ENCODE measurements at regions not wholly inside any gene's neighbourhood (a gene's known extent, or its start where the extent isn't known, plus 50 kb on each side); places are given as distances from the start of the nearest gene placed in this dataset.

DNA sequence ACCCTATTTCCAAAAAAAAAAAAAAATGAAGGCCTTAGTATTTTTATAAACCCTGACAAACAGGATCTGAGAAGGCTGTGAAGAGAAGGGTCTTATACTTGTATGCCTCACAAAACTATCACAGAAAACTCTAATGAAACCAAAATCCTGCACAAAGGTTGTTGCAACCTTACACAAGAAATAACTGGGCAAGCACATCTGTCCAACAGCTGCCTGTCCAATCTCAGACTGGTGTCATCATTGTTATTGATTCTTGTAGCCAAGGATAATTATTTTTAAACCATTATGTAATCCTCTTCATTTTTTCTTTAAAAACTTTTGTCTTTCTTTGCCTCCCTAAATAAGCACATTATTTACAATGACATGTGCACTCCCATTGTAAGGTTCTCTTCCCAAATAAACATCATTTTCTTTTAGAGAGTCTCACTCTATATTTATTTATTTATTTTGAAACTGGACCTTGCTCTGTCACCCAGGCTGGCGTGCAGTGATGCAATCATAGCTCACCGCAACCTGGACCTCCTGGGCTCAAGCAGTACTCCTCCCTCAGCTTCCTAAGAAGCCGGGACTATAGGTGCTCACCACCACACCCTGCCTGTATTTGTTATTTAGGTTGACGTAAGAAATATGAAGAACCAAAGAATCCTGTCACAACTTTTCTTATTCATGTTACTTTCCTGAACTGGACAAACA lies 697.1 kb downstream of the DOK5 start:
- FAIRE-seq (no peak), DNase-seq (ENCODE audit: low spot score) (no peak)

DNA sequence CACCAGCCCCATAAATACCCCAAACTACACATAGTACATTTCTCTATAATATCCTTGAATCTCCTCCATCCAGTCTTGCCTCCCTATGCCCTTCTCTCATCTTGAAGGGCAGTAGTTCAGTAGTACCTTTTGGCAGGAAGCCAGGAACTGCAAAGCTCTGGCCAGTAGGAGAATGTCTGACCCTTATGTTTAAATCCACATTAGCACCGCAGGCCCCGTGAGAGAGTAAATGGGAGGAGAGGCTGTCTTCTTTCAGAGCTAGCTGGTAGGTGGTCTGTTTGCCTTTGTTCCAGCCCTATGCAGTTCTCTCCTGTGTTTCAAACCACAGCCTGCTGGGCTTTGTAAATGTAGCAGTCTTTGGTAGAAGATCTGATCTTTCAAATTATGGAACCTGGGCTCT lies 690.7 kb downstream of the DOK5 start:
- FAIRE-seq, result no peak
- DNase-seq (ENCODE audit: low spot score), result no peak

DNA sequence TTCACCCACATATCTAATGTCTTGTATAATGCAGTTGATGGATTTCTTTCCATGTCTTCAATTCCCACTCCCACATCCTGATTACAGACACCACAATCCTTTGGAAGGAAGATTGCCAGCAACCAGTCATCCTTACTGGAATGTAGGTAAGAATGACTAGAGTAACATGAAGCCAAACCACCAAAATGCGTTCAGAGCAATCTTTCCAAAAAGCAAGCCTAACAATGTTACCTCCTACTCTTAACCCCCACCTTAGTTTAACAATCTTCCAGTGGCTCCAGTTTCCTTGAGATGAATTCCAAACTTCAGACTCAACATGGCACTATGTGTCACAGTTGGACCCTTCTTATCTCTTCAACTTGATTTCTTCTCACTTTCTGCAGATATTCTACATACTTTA lies 685.6 kb downstream of the DOK5 start:
- FAIRE-seq (peak; percentile 100), DNase-seq (ENCODE audit: low spot score) (peak; percentile 98)

DNA sequence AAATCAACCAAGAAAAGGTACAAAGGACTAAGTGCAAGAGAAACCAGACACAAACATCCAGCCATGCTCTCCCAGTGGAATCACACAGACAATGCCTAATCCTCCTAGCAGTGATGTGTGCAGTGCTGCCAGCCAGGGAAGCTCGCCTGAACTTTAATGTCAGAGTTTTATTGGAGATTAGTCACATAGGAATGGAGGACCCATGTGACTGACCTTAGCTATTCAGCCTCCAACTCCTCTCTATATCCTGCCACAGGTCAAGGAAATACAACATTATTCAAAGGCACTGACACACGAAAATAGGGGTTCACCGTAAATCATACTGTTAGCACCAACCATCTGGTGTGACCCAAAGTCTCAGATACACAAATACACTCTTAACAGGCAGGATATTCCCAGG lies 684.6 kb downstream of the DOK5 start:
- DNase-seq (ENCODE audit: low spot score) (peak; percentile 87), FAIRE-seq (no peak)

DNA sequence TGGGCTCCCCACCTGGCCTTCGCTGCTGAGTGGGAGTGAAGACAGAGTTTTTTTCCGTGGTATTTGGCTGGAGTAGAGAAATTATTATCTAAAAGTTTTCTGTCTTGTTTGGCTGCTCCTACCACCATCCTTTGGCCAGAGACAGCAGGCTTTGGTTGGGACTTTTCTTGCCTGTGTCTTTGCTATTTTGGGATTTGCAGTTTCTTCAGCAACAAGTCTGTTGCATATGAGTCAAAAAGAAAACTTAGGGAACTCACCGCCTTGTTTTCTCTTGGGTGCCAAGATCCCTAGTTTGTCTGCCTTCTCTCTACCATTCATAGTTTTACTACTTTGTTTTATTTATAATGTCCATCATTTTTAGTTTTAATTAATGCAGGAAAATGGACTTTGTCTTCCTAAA lies 683.8 kb downstream of the DOK5 start:
- DNase-seq (ENCODE audit: low spot score), result no peak
- no peak for FAIRE-seq

DNA sequence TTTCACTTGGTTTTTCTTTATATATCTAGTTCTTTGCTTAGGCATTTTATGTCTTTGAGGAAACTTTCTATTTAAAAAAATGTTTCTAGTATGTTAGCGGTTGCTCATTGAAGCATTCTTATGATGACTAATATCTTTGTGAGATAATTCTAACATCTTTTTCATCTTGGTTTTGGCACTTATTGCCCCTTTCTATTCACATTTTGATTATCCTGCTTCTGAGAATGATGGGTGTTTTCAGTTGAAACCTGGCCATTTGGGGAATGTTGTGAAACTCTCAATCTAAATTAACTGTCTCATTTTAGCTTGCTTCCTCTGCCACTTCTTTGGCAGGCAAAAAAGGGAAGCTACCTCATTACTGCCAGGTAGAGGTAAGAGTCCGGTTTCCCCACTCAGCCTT lies 683.1 kb downstream of the DOK5 start:
- DNase-seq (ENCODE audit: low spot score), result no peak
- FAIRE-seq, result peak; percentile 76

DNA sequence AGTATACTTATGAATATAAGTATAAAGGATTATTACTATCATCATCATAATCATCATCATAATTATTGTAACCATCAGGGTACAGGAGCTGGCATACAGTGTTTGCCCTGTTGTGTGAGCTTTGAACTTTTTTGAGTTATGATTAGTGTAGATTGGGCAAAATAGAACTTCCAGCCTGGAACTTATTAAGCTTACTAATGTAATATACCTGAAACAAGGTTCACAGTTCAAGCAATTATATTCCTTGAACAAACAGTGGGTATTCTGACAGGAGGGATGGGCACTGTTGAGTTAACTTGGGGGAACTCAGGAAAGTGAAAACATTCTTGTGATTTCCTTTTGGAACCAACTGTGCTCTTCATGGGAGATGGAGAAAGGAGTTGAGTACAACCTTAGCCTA lies 680.0 kb downstream of the DOK5 start:
- FAIRE-seq (no peak), DNase-seq (ENCODE audit: low spot score) (no peak)

DNA sequence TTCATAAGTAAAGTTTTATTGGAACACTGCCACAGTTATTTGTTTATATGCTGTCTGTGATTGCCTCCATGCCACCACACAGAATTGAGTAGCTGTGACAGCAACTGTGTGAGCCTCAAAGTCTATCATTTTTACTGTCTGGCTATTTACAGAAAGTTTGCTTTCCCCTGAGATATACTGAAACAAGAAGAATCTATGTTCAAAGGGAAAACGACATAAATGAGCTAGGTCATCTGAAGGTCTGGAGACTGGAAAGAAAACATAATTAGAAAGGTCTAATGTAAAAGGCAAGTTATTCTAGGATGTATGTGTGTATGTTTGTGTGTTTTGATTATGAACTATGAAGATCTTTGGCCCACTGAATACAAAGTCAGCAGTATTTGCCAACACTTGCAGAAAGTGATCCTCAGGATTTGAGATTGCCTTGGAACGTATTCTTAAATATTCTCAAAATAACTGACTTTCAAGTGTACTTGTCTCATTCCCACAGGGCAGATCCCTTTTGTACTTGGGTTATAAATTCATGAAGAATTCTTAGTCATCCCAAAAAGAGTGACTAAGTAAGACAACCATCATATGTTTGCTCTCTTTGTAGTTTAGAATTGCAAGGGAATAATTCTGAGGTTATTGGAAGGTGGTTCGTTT lies 677.7 kb downstream of the DOK5 start:
- peak; percentile 11 for DNase-seq (ENCODE audit: low spot score)
- FAIRE-seq, result peak; percentile 57

DNA sequence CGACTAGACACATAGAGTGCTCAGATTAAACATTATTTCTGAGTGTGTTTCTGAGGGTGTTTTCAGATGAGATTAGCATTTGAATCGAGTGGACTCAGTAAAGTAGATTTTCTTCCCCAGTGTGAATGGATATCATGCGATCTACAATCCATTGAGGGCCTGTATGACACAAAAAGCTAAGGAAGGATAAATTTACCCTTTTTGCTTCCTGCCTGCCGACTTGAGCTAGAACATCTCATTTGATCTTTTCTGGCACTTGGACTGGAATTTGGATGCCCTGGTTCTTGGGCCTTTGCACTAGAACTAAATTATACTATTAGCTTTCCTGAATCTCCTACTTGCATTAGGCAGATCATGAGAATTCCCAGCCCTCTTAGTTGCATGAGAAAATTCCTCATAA lies 675.8 kb downstream of the DOK5 start:
- no peak for FAIRE-seq
- no peak for DNase-seq (ENCODE audit: low spot score)

DNA sequence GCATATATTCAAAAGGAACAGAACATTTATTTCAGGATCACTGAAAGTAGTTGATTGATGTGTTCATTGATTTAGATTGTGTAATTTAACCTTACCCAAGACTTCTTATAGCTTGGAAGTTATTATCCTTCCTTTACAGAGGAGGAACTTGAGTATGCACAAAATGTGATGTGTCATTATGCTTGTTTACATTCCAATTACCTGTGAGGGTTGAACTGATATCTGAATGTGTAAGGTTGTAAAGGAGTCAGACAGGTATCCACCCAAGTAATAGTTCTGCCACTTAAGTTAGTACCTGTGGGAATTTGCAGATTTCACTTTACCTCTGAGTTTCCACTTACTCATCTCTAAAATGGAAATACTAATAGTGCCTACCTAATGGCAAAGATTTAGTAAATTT lies 668.2 kb downstream of the DOK5 start:
- DNase-seq (ENCODE audit: low spot score), result no peak
- FAIRE-seq, result no peak

DNA sequence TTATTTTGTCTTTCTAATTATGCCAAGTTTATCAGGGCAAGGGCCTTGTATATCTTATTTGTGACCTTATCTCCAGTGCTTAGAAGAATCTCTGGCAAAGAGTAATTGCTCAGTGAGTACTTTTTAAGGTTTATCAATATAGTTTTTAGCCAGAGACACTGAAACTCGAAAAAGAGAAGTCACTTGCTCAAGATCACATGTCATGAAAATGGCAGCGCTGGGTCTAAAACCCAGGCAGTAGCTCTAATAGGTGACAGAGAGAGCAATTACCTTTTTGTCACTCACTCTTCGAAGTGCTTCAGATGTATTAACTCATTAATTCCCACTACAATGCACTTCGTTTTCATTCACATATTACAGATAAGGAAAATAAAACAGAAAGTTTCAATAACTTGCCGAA lies 667.5 kb downstream of the DOK5 start:
- DNase-seq (ENCODE audit: low spot score) (no peak), FAIRE-seq (no peak)

DNA sequence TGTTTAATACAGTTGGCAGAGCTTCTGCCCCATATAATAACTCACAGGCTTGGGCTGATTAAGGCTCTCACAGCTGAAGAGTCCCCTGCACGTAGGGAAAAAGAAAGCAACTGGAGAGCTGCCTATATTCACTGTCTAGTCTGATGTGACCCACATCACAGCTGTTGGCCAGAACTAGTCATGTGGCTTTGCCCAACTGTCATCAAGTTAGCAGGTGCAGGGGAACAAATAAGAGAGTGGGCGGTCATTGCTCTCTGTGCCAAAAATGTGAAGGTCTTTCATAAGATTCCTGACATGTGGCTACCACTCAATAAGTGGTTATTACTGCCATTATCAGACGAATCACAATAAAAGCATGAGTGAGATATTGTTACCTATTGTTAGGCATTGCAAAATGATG lies 665.2 kb downstream of the DOK5 start:
- no peak for DNase-seq (ENCODE audit: low spot score)
- no peak for FAIRE-seq

DNA sequence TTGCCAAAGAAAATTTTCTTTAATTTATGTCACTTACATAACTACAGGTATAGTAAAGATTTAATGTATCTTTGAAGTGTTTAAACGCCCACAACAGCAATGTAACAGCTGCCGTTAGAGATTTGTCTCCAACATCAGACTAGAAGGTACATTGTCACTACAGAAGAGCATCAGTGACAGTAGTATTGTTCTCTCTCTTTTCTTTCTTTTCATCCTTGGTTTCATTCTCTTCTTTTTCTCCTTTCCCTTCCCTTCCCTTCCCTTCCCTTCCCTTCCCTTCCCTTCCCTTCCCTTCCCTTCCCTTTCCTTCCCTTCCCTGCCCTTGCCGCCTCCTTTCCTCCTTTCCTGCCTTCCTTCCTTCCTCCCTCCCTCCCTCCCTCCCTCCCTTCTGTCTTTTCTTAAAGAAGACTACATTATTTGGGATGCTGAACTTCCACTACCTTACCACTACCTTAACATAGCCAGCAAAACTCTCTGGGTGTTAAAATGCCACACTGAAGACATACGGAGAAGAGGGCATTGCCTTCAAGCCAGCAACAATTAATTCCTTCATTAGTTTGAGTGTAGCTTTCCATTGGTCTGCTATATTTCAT lies 663.9 kb downstream of the DOK5 start:
- no peak for DNase-seq (ENCODE audit: low spot score)
- FAIRE-seq, result no peak

DNA sequence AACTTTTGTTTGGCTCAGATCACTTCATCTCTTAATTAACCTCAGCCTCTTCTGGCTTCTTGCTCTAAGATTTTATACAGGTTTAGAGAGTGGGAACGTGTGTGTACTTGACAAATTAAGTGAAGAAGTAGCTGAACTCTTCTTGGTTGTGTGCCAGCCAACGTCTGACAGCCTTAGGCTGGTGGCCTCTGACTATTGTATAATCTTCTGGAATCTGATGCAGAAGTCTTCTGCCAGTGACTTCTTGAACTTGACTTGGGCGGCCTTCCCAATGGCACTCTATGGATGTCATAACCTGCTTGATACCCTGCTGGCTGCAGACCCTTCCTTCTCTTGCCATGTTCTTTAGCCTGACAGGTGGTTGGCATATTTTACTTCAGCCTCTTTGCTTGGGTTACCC lies 660.5 kb downstream of the DOK5 start:
- FAIRE-seq, result no peak
- no peak for DNase-seq (ENCODE audit: low spot score)

DNA sequence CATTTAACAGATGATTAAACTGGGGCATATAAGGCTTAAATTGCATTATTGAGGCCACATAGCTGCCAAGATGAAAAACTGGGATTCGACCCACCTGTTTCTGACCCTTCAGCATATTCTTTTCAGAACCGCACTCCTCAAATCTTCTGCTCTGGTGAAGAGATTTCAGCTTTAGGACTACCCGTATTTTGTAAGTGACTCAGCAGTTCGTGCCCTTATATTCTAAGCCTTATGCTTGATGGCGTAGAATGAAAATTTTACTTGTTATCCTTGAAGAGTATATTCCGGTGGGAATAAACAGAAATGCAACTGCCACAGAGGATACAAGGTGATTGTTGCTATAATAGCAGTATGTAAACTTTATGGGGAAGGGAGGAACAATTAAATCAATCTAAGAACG lies 657.1 kb downstream of the DOK5 start:
- DNase-seq (ENCODE audit: low spot score), result no peak
- no peak for FAIRE-seq

DNA sequence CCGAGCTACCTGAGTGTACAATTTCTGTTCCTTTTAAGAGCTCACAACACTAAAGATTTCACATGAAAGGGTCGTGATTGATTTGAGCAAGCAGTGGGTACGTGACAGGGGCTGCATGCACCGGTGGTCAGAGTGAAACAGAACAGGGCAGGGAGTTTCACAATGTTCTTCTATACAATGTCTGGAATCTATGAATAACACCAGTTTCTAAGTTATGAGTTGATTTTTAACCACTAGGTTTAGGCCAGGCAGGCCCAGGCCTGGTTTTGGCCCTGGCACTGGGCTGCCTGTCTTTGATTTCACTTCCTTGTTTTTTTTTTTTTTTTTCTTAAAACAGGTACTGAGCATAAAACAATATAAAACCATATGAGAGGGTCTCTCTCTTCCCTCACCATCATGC lies 642.2 kb downstream of the DOK5 start:
- DNase-seq (ENCODE audit: low spot score) (peak; percentile 69), FAIRE-seq (peak; percentile 97)

DNA sequence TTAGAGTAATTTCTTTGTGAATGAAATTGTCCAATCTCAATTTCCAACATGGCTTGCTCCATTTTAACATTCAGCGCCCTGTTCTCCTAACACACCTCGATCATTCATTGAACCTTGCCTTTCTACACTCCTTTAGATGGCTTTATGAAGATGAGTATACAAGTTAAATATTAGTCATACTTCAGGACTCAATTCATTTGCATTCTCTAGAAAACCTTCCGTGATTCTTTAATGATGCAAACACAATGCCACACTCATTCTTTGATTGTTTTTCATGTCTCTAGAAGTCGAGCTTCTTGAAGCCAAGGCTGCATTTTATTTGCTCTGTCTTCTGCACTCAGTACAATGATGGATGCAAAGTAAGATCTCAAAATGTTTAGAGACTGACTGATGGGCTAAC lies 641.2 kb downstream of the DOK5 start:
- no peak for DNase-seq (ENCODE audit: low spot score)
- FAIRE-seq, result peak; percentile 57

DNA sequence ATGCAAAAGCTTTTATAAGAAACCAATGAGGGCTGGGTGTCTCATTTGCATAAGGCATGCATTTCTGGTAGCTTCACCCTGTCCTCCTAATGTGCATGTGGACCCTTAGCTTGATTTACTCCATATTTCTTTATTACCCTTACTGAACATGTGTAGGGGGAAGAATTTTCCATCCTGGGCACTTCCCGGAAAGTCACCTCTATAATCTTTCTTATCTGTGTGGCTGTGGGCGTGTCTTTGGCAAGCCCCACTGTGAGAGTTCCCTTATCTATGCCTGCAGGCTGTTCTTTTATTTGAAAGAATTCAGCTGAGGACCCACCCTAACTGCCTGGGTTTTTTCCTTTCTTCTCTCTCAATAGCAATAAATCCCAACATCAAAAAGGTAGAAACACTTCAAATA lies 627.8 kb downstream of the DOK5 start:
- DNase-seq (ENCODE audit: low spot score), result no peak
- FAIRE-seq, result no peak

DNA sequence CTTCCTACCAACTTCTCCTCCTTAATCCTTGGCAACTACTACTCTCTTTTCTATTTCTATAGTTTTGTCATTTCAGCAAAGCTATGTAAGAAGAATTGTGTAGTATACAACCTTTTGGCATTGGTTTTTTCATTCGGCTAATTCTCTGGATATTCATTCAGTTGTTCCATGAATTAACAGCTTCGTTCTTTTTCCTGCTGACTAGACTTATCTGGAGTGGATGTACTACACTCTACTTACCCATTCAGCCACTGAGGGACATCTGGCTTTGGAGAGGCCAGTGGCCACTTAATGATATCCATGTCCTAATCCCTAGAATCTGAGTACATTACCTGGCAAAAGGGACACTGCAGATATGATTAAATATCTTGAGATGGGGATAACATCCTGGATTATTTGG lies 623.9 kb downstream of the DOK5 start:
- no peak for FAIRE-seq
- no peak for DNase-seq (ENCODE audit: low spot score)

DNA sequence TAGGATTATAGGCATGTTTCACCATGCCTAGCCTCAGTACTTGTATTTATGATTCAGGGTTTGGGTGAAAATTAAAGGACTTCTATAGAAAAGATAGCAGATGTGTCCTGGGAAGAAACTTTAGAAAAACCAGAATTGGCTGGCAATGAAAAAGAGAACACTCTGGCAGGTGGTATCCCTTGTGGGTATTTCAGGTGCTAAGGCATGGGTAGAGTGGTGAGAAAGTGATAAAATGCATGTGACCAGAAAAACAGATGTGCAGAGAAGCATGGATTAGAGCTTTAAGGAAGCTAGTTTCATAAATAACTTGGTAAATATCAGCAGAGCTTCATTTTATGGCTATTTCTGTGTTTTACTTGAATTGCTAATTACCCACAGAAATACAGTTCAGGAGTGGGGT lies 622.2 kb downstream of the DOK5 start:
- no peak for DNase-seq (ENCODE audit: low spot score)
- no peak for FAIRE-seq

DNA sequence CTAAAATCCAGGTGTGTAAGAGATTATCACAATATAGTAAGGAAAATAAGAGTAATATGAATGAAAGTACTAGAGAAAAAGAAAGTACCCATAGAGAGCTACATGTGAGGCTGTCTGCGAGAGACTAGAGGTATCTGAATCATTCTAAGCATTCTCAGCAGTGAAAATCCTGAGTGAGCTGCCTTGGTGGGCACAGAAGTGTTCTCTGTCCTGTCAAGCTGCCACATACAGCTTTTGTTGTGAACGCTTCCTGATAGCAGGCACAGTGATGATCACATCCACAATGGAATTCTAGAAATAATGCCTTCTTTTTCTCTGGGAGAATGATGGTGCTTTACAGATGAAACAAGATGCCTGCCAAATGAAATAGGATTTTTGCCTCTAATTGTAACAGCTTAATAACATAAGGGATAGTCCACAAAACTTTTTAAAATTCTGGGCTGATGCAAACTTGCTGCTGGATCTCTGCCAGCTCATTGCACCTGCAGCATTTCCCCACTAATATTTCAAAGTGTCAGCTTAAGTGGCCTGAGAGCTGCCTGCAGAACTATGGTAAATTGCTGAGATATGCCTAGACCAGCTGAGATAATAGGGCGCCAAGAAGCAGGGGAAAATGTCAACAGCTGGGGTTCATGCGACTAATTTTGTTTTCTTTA lies 620.5 kb downstream of the DOK5 start:
- FAIRE-seq (no peak), DNase-seq (ENCODE audit: low spot score) (no peak)

DNA sequence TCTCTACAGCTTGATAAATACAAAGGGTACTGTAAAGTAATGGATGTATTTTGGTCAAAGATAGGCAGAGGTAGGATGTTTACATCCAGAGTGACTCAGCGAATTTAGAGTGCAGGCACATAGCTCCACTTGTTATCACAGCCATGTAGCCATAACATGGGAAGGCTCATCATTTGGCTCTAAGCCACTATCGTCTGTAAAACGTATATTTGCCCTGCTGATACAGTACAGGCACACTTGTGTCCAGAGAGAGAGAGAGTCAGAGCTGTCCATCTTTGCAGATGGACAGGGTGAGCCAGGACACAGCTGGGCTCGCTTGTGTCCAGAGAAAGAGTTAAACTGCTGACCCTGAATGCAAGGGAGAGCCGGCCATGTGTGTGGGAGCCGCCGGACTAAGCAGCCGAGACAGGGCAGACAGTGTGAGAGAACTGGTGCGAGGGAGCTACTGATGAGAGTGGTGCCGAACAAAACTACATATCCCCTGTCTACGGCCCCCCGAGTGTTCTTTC lies 619.0 kb downstream of the DOK5 start:
- DNase-seq (ENCODE audit: low spot score) (no peak), FAIRE-seq (no peak)

Data from RCC 7860 (cell line).